Left hindlimb (tissue), 1 donor: ENCODE measurements at regions not wholly inside any gene's neighbourhood (a gene's known extent, or its start where the extent isn't known, plus 50 kb on each side); places are given as distances from the start of the nearest gene placed in this dataset.
"Not testable (repeated sequence)": the region's sequence is repeated elsewhere in the genome, so short reads cannot be mapped to it uniquely, and the experiment has no call there.

Experiments
- DNase-seq: peaks from one replicate; pipeline ENCODE4 v3.0.0-alpha.2; 2018

DNA sequence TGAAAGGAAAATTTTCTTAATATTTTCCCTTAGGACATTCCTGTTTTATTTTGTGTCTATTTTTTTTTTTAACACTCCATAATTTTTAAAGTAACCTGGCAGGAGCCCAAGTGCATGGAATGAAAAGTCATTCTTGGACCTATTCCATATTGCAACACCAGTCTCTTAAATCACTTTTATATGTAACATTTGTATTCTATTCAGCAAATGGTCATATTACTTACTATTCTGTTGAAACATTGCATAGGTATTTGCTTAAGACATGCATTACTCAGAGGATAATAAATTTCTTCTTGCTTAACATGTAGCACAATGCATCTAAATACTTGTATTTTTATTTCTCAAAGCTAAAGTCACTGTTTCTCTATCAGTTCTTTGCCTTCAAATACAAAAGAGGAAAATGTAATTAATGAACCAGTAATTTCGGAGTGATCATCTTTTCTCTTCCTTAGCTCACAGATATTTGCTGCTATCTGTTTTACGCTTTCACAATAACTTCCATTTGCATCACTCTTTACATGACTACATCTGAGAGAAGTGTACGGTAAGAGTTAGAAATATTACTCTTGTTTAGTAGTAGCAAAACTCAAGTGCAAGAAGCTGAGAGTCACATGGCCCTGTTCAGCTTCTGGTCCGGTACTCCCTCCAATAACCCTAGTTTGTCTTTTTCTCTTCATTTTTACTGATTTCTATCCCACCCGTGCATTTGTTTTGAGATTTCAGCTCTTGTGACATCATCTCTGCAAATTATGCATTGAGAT, 394.8 kb downstream of the USP25 start:
- no peak for DNase-seq

DNA sequence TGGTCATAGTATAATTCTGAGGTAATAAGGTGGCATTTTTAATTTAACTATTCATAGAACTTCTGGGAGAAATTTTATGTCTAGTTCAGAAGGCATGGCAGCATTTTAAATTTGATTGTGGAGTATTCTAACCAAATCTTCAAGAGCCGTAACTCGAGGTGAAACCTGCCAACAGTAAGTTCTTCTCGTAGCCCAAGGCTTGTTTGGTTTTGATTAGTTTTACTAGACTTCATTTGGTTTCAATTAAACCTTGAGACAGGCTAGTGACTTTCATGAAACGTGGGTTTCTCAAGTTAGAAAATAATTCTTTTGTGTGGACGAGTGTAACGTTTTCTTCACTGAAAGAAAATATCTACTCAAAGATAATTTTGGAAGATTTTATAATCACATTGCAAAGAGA, 395.5 kb downstream of the USP25 start:
- DNase-seq, result no peak

DNA sequence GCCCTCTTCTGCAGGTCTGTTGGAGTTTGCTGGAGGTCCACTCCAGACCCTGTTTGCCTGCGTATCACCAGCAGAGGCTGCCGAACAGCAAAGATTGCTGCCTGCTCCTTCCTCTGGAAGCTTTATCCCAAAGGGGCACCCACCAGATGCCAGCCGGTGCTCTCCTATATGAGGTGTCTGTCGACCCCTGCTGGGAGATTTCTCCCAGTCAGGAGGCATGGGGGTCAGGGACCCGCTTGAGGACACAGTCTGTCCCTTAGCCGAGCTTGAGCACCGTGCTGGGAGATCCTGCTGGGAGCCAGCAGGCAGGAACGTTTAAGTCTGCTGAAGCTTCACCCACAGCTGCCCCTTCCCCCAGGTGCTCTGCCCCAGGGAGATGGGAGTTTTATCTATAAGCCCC, 402.7 kb downstream of the USP25 start:
- DNase-seq, result not testable (repeated sequence)

DNA sequence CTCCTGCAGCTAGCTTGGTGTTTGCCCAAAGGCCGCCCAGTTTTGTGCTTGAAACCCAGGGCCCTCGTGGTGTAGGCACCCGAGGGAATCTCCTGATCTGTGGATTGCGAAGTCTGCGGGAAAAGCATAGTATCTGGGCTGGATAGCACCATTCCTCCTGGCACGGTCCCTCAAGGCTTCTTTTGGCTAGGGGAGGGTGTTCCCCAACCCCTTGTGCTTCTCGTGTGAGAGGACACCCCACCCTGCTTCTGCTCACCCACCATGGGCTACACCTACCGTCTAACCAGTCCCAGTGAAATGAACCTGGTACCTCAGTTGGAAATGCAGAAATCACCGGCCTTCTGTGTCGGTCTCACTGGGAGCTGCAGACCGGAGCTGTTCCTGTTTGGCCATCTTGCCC, 403.5 kb downstream of the USP25 start:
- DNase-seq, result no peak

DNA sequence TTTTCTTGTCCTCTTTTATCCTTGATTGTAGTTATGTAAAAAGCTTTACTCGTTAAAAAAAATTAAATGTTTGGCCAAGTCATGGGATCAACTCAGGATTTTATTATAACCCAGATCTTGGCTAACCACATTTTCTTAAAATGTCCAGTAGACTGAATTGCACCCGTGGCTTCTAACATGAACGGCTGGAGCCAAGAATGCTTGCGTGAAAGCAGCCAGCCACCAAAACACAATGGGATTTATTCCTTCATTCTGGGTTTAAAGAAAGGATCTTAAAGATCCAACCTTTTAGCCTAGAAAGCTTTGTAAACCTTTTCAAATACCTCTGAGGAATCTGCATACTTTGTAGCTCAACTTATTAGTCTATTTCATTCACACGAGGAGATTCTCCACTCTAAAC, 404.4 kb downstream of the USP25 start:
- no peak for DNase-seq

DNA sequence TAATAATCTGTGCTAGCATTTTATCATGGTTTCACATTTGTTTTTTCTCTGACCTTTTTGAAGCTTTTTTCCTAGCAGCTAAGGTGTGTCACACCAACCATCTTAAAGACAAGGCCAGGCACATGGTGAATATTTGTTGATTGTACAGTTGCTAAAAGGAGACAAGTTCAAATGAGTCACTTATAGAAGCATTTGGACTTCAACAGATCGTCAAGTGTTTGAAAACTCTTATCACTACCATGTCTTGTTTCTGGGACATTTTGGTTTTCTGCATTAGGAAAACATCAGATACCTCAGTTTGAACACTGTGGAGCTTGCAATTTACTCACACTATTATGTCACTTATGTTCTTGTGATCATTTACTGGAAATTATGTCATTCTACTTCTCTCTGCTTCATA, 407.3 kb downstream of the USP25 start:
- DNase-seq, result no peak

DNA sequence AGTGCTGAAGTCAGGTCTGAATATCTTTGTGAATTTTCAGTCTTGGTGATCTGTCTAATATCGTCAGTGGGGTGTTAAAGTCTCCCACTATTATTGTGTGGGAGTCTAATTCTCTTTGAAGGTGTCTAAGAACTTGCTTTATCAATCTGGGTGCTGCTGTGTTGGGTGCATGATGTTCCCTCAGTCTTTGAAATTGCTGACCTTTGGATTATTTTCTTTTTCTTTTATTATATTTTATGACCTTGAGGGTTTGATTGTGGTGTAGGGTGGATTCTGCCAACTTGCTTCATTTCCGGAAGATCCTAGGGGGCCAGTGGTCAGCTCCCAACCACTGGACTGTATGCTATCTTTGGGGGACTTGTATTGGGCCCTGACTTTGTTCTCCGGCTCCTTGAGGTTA, 415.3 kb downstream of the USP25 start:
- no peak for DNase-seq

DNA sequence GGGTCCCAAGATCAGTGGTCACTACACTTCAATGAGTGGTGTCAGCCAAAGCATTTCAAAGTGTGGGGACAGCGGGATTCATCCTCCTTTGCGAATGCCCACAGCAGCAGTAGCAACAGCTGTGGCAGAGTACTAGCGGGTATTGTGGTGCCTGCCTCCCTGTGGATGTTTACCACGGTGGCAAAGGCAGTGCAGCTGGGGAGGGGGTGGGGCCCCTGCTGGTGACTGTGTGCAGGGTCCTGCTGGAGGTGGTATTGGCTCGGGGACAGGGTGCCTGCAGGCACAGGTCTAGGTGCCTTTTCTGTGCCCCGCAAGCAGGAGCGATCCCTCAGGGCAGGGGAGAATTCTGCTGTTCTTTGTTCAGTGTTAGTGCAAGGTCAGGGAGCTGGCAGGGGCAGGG, 415.7 kb downstream of the USP25 start:
- no peak for DNase-seq

DNA sequence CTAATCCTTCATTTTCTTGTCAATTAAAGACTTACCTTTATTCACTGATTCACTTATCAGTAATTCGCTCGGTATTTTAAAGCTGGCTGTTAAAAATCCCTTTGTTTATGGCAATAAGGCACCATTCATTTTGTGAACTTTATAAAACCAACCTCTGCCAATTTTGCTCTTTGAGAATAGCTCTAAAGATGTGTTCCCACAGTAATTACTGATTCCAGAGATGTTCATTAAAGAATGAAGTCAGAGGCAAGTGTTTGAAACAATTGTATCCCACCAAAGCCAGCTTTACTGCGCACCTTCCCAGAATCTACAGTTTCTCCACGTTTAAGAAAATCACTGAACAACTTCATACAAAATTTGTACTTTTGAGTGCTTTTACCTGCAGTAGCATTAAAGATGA, 424.5 kb downstream of the USP25 start:
- no peak for DNase-seq

DNA sequence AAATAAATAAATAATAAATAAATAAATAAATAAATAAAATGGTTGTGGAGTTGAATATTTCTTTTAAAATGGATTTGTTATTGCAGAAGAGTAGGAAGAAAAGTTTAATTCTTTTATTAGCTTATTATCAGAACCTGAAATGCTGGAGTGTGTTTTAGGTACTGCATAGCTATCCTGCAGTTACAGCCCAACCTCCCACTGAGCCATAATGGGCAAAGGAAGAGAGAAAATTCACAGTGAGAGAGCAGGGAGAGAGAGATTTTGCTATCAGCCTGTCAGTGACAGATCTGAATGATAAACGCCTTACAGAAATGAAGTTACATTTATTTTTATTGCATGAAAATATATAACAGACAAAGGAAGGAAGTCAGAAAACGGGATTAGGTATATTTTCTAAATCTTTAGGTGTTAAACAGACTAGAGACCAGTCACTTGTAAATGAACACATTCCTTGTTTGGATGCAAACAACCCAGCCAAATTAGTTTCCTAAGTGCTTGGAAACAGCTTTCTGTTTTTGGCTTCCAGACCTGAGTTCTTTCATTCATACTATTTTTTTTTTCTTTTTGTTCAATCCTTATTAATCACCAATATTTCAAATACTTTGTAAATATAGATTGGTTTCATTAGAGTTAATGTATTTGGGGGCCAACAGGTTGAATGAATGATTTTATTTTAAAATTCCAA, 425.3 kb downstream of the USP25 start:
- DNase-seq, result no peak

DNA sequence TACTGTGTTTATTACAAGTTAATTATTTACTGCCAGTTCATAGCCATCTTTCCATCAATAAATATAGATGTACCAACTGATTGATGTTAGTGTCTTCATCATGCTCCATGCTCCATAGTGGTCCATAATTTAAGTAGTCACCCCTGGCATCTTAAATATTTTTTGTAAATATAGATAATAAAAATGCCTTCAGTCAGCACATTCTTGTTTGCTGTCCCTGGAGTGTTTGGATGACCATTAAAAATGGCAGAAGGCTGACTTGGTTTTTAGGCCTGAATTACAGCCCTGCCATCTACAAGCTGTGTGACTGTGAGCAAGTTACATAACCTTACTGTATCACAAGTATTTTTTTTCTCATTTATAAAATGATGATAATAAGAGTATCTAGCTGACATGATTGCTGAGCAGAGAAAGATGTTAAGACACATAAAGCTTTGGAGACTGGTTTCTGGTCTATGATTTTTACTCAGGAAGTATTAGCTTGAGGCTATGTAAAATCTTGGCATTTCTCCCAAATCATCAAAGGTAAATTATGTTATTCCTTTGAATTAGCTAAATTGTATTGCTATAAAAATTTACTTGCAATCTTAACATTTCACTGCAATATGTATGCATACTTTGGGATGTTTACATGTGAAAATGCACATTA, 427.2 kb downstream of the USP25 start:
- no peak for DNase-seq

DNA sequence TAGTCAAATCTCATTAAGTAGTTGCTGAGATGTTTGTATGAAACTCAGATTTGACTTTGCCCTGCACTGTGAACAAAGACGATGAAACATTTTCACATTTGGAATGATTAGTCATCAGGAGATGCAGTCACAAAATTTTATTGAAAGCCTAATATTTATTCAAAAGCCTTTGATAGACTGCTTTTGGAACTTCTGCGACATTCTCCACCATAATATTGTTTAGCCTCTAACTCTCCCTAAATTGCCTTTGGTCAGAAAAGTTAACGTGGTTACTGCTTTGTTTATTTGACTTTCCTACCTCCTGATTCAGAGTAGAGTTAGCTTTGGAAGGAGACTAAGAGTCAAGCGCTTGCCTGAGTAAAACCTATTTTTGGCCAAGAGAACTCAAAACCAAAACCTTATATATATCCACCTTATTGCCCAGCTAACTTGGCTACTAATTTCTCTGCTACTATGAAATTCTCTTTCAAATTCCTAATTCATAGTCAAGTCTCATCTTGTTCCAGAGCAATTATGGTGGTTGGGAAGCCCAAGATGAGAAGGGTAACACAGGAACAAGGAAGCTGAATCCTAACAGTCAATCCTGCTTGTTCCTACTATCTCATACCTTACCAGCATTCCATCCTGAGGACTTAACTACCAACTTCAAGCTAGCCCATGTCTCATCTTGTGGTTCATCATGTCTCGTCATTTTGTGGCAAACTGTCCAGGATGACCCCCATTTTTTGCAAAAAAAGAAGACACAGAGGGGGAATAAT, 429.6 kb downstream of the USP25 start:
- DNase-seq, result no peak

DNA sequence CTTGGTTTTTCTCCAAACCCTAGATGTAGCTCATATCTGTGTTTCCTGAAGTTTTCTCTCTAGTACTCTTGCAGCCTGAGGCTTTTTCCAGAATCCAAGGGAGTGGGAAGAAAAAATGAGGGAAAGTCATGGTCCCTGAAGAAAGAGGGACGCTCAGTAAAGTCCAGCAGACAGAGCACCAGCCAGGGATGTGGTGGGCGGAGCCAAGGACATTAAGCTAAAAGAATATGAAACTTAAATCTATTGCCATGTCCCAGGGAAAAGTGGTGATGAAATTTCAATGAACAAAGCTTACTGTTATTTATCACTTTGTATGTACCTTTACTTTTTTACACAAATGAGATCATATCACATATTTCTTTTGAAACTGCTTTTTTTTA, 430.2 kb downstream of the USP25 start:
- DNase-seq, result no peak

DNA sequence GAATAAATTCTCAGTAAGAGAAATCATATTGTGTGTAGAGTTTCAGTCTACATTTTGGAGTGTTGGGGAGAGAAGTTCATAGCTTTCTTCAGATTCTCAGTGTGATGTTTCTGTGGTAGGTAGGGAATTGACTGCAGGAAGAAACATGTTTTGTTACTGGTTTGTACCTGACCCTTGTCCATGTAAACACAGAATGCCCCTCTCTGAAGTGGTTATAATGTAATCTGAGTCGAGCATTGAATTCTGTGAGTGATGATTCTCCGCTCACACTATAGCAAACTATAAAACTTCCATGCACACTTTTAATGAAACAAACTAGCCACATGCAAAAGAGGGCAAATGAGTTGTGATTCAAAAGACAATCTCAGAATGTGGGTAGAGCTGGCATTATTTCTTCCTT, 433.2 kb downstream of the USP25 start:
- no peak for DNase-seq

DNA sequence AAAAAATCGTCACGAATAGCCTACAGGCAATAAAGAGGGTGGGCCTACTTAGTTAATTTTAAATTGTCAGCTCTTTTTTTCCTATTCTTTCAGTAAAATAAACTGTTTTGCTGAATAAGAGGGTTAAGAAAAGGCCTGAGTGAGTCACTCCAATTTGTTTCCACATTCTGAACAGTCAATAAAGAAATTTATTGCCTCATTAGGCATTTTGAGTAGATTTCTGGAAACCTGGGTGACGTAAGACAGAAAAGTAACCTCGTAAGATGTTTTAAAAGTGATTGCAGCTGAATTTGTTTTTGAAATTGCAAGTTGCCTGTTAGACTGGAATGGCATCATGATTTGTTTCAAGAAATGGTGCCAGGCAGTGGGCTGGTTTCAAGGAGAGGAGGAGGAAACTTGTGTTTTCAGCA, 439.3 kb downstream of the USP25 start:
- no peak for DNase-seq

DNA sequence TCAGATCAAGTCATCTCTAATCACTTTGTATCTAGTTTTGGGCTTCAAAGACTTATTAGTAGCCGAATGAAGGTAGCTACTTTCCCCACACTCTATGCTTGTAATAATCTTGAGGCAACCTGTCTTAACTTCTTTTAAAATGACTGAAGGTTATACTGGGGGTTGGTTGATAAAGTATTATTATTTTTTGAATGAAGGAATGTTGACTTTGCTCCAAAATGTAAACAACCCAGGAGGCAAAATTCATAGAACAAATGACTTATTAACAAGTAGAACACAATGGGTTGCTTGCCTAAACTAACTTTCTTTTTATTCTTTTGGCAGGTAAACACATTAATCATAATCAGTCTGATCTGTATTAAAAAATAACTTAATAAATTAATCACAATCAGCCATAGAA, 440.0 kb downstream of the USP25 start:
- DNase-seq, result no peak

DNA sequence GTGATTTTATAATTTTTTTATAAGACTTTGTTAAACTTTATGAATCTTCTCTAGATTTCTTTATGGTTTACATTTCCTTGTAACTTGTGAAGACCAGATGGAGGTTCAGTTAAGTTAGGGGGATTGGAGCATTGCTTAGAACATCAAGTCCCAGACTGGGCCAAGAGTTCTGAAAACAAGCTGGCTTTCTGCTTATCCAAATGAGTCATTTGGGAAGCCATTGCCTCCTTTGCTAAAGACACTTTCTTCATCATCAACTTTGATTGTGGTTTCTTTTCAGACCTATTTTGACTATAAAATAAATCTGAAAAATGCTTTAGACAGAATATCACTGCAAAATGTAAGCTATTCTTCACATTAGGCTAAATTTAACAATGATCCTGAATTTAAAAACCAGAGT, 446.8 kb downstream of the USP25 start:
- DNase-seq, result no peak

DNA sequence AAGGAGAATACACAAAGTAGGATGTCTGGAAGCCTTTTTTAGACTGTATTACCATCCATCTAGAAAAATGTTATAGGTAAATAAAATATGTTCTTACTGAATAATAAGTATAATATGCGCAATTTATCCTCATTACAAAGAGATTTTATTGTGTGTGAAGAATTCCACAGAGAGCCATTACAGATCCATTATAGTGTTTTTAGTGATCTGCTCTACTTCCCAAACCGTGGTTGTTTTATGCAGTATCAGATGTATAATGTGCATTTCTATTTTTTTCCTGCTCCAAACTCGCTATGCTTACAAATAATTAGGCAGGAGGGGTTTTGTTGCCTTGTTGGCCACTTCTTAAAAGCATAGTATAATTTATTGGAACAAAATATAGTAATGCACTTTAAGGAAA, 447.8 kb downstream of the USP25 start:
- DNase-seq, result no peak

DNA sequence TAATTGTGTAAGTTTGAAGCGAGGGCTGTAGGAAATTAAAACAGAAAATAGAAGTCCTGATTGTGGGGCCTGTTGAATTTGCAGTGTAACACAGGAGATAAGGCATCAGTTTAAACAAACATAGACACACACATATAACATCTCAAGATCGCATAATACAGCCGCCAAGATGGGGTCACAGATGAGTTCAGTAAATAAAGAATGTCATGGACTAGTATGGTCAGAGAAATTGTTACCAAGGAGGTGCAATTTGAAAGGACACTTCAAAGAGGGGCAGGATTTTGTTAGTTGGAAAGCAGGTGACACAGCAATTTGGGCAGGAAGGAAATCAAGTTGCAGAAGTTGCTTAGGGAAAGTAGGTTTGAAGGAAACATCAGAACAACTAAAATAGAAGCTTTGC, 450.0 kb downstream of the USP25 start:
- no peak for DNase-seq

DNA sequence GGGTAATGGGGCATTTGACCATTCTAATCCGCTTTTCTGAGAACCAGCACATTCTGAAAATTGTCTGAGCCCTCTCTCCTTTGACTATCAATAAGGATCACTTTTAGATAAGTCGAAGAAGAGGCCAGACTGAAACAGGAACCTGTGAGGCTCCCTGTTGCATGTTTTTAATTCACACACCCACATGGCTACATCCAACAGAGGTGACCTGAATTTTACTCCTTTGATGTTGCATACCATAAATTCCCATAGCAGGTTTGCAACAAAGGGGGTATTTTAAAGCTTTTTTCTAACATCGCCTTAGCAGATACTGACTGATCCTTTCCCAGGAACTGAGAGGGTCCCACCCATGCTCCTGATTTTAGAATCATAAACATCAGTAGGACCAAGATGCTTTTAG, 450.8 kb downstream of the USP25 start:
- DNase-seq, result no peak

DNA sequence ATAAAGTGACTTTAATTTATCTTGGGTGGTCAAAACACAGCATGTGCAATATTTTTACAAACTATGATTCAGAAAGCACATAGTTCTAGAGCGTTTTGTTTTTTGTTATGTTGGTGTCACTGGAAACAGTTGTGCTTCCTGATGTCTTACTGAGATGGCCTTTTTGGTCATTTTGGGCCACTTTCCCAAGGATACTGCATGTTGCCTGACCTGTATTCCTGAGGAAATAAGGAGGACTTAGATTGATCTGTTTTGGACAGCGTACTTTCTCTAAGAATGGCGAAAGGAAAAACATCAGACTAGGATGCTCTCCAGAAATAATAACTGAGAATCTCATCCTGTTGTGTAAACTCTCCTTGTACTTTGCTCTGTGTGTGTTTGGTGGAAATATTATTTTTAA, 451.2 kb downstream of the USP25 start:
- DNase-seq, result no peak

DNA sequence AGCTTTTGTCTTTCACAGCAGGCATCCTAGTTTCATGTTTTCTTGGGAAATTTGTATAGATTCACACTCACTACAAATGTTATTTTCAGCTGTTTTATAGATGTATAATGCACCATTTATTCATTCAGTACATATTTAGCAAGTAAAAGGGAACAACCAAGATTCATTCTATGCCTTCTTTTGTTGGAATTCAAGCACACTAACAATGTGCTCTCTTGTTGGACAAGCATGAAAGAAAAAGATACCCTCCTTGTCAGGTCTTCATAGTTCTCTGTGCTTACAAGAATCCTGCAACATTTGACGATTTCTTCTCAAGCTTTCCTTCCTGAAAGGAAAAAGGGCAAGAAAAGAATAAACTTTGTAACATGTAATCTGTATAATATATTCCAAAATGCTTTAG, 456.0 kb downstream of the USP25 start:
- DNase-seq, result no peak

DNA sequence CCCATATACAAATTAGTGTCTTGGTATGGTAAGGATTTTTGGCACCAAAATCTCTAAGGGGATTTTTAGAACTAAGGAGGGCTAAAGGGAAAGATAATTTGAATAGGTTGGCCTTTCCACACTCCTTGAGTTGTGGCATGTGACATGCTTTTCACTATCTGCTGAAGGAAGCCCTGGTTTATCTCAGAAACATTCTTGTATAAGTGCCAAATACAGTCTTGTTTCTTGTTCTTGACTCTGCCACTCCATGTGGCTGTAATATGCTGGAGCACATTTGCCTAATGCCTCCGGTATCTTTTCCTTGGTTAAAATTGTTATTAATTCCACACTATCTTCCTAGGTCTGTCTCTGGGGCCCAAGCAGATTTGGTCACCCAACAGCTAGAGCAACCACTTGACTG, 457.0 kb downstream of the USP25 start:
- DNase-seq, result no peak
